Sigmoid colon (tissue), 4 donors: ENCODE measurements at regions not wholly inside any gene's neighbourhood (a gene's known extent, or its start where the extent isn't known, plus 50 kb on each side); places are given as distances from the start of the nearest gene placed in this dataset.

Experiments
- CTCF ChIP-seq, 4 experiments: fragments of 450-650 bp in 3 of 4; fragments of 200-600 bp in 1 of 4; IDR thresholded peaks; one replicate each; pipeline ENCODE4 v1.5.1; 2016 to 2019; ENCODE audit warnings: antibody characterized with exemption in 4 of 4, mild to moderate bottlenecking in 3 of 4, moderate library complexity in 2 of 4
- EP300 ChIP-seq, 4 donors: sonication (generic); formaldehyde crosslinking; IDR thresholded peaks; one replicate each; pipeline ENCODE4 v1.6.1; 2017; ENCODE audit warnings: antibody characterized with exemption in 4 of 4
- POLR2A ChIP-seq, 2 donors: fragments of 450-650 bp; IDR thresholded peaks; one replicate each; pipeline ENCODE4 v1.6.1; 2016; ENCODE audit warnings: antibody characterized with exemption in 2 of 2, mild to moderate bottlenecking in 2 of 2, moderate library complexity in 2 of 2
- POLR2AphosphoS5 ChIP-seq, 4 donors: sonication (generic); formaldehyde crosslinking; IDR thresholded peaks; one replicate each; pipeline ENCODE4 v1.6.1; 2017; ENCODE audit warnings: antibody characterized with exemption in 4 of 4

- TF ChIP-seq CTCF (IDR thresholded peaks at IDR 0.05) (no peak), POLR2A (IDR thresholded peaks at IDR 0.05) (no peak), POLR2AphosphoS5 (IDR thresholded peaks at IDR 0.05) (no peak), EP300 (IDR thresholded peaks at IDR 0.05) (no peak)
These were observed 212.1 kb upstream of the EXOC2 start for GRCh38 chr6:904994-905393.
